Prostate gland (tissue), 2 donors: ENCODE measurements at regions not wholly inside any gene's neighbourhood (a gene's known extent, or its start where the extent isn't known, plus 50 kb on each side); places are given as distances from the start of the nearest gene placed in this dataset.

Experiments used
- DNase-seq: peaks from one replicate; pipeline ENCODE4 v3.0.0-alpha.2; 2019; ENCODE audit warnings: low spot score
- H3K27ac ChIP-seq, 2 donors: fragments of 200-600 bp; sonication (generic); 2 replicates each; pipeline ENCODE4 v1.5.1; 2017 to 2019
- H3K27me3 ChIP-seq: fragments of 200-600 bp; sonication (generic); replicated peaks from 2 replicates; pipeline ENCODE4 v1.5.1; 2019; ENCODE audit not compliant: insufficient read depth
- H3K36me3 ChIP-seq, 2 donors: fragments of 200-600 bp; sonication (generic); 1 replicate in 1 of 2; 2 replicates in 1 of 2; pipeline versions ENCODE4 v1.5.1 to v1.8.1; 2017 to 2019
- H3K4me1 ChIP-seq: fragments of 200-600 bp; sonication (generic); replicated peaks from 2 replicates; pipeline ENCODE4 v1.5.1; 2019
- H3K4me3 ChIP-seq, 2 donors: fragments of 200-600 bp; sonication (generic); 2 replicates each; pipeline ENCODE4 v1.5.1; 2017 to 2019
- H3K9me3 ChIP-seq: fragments of 200-600 bp; sonication (generic); 2 replicates; pipeline ENCODE4 v1.5.1; 2017
- CTCF ChIP-seq, 4 experiments: fragments of 200-600 bp in 2 of 4; fragments of 450-650 bp in 2 of 4; sonication (generic) in 2 of 4; IDR thresholded peaks; 1 replicate in 3 of 4; 2 replicates in 1 of 4; pipeline ENCODE4 v1.5.1; 2016 to 2019; ENCODE audit warnings: antibody characterized with exemption in 4 of 4, mild to moderate bottlenecking in 2 of 4, moderate library complexity in 2 of 4
- POLR2A ChIP-seq: fragments of 450-650 bp; IDR thresholded peaks from one replicate; pipeline ENCODE4 v1.6.1; 2016; ENCODE audit warnings: antibody characterized with exemption, mild to moderate bottlenecking
- POLR2AphosphoS5 ChIP-seq: sonication (generic); formaldehyde crosslinking; IDR thresholded peaks from one replicate; pipeline ENCODE4 v1.6.1; 2017; ENCODE audit warnings: antibody characterized with exemption
- WGBS: methylation state at CpG from one replicate; pipeline ENCODE4 v1.1.5; 2018; 5-methylcytosine and 5-hydroxymethylcytosine counted together
- intact Hi-C: fragments of 100-400 bp; cut with DNase I; formaldehyde crosslinking; loops from one replicate; pipeline ENCODE4 v1.14.2; 2022

- Histone ChIP-seq H3K36me3 (no peaks in the 10 kb centered on the region), H3K4me1 (no peaks in the 10 kb centered on the region), H3K27ac (no peak overlapping the region), H3K27me3 (no peaks in the 10 kb centered on the region), H3K4me3 (no peak overlapping the region), H3K9me3 (no peaks in the 10 kb centered on the region)
- DNase-seq = no peak
- TF ChIP-seq CTCF (IDR thresholded peaks at IDR 0.05) (no peak), POLR2AphosphoS5 (no peak), POLR2A (no peak)
- 61% methylated on average over 15 of the region's 15 CpGs for WGBS
- intact Hi-C loops = no loop called here
These were observed 58.5 kb upstream of the IER5L start for GRCh38 chr9:129236441-129237145.

DNA sequence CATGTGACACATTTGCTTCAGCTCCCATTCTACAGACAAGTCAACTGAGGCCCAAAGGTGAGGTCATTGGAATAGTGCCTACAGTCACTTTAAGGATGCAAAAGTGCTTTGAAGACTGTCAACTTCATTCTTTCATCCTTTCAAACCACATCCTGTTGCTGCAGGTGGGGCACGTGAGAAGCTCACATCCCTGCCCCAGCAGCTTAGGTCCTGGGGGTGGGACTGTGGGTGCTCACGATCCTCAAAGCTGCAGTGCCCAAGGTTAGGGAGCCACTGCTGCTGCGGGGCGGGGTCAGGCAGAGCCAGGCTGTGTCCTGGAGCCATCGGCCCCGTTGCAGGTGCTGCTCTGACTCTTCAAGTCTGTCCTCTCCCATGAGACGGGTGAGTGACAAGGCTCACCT lies 57.9 kb upstream of the IER5L start:
- no peaks in the 10 kb centered on the region for H3K4me1 ChIP-seq
- DNase-seq = no peak
- no peak overlapping the region for H3K27ac ChIP-seq
- intact Hi-C loops = no loop called here
- TF ChIP-seq POLR2AphosphoS5 = no peak
- no peak for TF ChIP-seq POLR2A
- no peak for TF ChIP-seq CTCF (IDR thresholded peaks at IDR 0.05)
- no peaks in the 10 kb centered on the region for H3K9me3 ChIP-seq
- WGBS = 71% methylated on average over 7 of the region's 7 CpGs
- H3K27me3 ChIP-seq = no peaks in the 10 kb centered on the region
- no peaks in the 10 kb centered on the region for H3K36me3 ChIP-seq
- no peak overlapping the region for H3K4me3 ChIP-seq

- Histone ChIP-seq H3K4me3 (no peak overlapping the region), H3K9me3 (no peaks in the 10 kb centered on the region), H3K4me1 (no peaks in the 10 kb centered on the region), H3K27me3 (no peaks in the 10 kb centered on the region), H3K27ac (no peak overlapping the region), H3K36me3 (no peaks in the 10 kb centered on the region)
- 92% methylated on average over 18 of the region's 18 CpGs for WGBS
- no peak for TF ChIP-seq CTCF (IDR thresholded peaks at IDR 0.05)
- no peak for TF ChIP-seq POLR2A
- no peak for TF ChIP-seq POLR2AphosphoS5
- no peak for DNase-seq
- intact Hi-C loops = no loop called here
These were observed 57.2 kb upstream of the IER5L start for GRCh38 chr9:129235041-129235930.

DNA sequence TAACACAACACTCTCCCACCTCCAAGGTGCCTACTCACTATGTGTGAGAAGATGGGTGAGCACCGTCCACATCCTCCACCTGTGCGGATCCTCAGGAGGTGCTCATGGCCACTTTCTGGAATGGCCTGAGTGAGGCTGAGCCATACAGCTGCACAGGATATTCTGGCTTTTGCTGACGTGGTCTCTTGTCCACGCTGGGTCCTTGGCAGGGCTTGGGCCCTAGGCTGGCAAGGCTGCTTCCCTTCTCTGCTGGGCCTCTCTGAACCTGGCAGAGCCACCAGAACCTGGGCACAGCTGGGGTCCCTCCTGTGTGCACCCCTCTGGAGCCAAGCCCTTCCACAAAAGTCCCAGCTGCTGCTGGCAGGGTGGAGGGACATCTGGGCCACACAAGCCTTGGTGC lies 56.4 kb upstream of the IER5L start:
- TF ChIP-seq POLR2AphosphoS5 = no peak
- TF ChIP-seq CTCF (IDR thresholded peaks at IDR 0.05) = no peak
- TF ChIP-seq POLR2A = no peak
- H3K36me3 ChIP-seq = no peaks in the 10 kb centered on the region
- no peak for DNase-seq
- H3K4me1 ChIP-seq = no peaks in the 10 kb centered on the region
- intact Hi-C loops = no loop called here
- 73% methylated on average over 4 of the region's 4 CpGs for WGBS
- H3K4me3 ChIP-seq = no peak overlapping the region
- no peaks in the 10 kb centered on the region for H3K27me3 ChIP-seq
- no peaks in the 10 kb centered on the region for H3K9me3 ChIP-seq
- H3K27ac ChIP-seq = no peak overlapping the region
